Stomach (tissue), 4 donors: ENCODE measurements at regions not wholly inside any gene's neighbourhood (a gene's known extent, or its start where the extent isn't known, plus 50 kb on each side); places are given as distances from the start of the nearest gene placed in this dataset.

Experiments used
- POLR2A ChIP-seq, 4 donors: fragments of 450-650 bp; IDR thresholded peaks; one replicate each; pipeline ENCODE4 v1.6.1; 2016; ENCODE audit warnings: antibody characterized with exemption in 4 of 4, control low read depth in 2 of 4, mild to moderate bottlenecking in 1 of 4, moderate library complexity in 1 of 4
- POLR2AphosphoS5 ChIP-seq, 3 donors: sonication (generic); formaldehyde crosslinking; IDR thresholded peaks; one replicate each; pipeline ENCODE4 v1.6.1; 2016; ENCODE audit warnings: antibody characterized with exemption in 3 of 3

DNA sequence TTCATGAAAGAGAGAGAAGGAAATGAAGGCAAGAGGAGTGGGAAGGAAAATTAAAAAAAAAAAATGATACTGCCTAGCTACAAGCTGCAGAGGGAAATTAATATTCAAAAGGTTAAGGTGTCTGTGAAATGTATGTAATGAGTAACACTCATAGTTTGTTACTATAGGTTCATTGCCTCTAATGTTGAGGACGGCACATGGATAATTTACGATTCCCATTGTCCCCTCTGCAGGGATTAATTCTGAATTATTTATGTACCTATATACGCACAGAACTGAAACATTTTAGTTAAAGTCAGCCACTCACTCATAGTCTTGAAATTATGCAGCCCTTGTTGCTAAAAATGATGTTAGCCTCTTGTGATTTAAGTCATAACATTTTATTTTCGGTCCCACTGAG lies 869.1 kb downstream of the NR2F1-AS1 start:
- TF ChIP-seq POLR2A (IDR thresholded peaks at IDR 0.05) = no peak
- TF ChIP-seq POLR2AphosphoS5 (IDR thresholded peaks at IDR 0.05) = no peak
